ENCODE measurements at regions not wholly inside any gene's neighbourhood (a gene's known extent, or its start where the extent isn't known, plus 50 kb on each side); places are given as distances from the start of the nearest gene placed in this dataset.
"Not testable (repeated sequence)": the region's sequence is repeated elsewhere in the genome, so short reads cannot be mapped to it uniquely, and the experiment has no call there.

DNA sequence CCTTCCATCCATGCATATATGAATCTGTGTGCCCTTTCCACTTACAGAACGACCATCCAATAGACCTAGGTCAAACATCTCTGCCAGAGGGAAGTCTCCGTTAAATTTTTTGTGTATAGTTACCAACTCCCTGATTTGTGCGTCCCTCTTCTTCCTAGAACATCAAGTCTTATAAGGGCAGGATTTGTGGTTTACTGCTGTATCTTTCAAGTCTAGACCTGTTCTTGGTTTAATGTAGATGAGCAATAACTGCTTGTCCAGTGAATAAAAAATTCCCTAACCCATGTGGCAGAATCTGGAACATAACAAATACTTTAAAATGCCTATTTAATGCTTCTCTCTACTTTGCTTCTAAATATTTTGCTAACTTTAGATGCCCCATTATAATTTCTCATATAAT, 988.8 kb downstream of the RAPGEF2 start:
- no peak for DNase-seq
- Histone ChIP-seq H3K36me3 (no peaks in the 10 kb centered on the region), H3K4me1 (no peaks in the 10 kb centered on the region), H3K9me3 (no peaks in the 10 kb centered on the region), H3K4me3 (no peak overlapping the region), H3K27me3 (no peaks in the 10 kb centered on the region), H3K27ac (no peak overlapping the region)
- no peak for TF ChIP-seq EP300 (IDR thresholded peaks at IDR 0.05)
- no peak for ATAC-seq (ENCODE audit: low FRiP score in 2 of 2)
- WGBS, 2 donors, result 87 to 88% methylated on average over 3 of the region's 3 CpGs

GRCh38 chr4:160100316-160100715, 997.4 kb downstream of the RAPGEF2 start:
- 93 to 96% methylated on average over 1 of the region's 1 CpG for WGBS, 2 donors
- TF ChIP-seq, protein P1, sequence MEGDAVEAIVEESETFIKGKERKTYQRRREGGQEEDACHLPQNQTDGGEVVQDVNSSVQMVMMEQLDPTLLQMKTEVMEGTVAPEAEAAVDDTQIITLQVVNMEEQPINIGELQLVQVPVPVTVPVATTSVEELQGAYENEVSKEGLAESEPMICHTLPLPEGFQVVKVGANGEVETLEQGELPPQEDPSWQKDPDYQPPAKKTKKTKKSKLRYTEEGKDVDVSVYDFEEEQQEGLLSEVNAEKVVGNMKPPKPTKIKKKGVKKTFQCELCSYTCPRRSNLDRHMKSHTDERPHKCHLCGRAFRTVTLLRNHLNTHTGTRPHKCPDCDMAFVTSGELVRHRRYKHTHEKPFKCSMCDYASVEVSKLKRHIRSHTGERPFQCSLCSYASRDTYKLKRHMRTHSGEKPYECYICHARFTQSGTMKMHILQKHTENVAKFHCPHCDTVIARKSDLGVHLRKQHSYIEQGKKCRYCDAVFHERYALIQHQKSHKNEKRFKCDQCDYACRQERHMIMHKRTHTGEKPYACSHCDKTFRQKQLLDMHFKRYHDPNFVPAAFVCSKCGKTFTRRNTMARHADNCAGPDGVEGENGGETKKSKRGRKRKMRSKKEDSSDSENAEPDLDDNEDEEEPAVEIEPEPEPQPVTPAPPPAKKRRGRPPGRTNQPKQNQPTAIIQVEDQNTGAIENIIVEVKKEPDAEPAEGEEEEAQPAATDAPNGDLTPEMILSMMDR (IDR thresholded peaks at IDR 0.05), result no peak
- Histone ChIP-seq H3K9me3 (no peaks in the 10 kb centered on the region), H3K4me3 (no peak overlapping the region), H3K4me1 (no peaks in the 10 kb centered on the region), H3K27ac (no peak overlapping the region), H3K36me3 (no peaks in the 10 kb centered on the region), H3K27me3 (no peaks in the 10 kb centered on the region)
- ATAC-seq (ENCODE audit: low FRiP score in 2 of 2) (no peak), DNase-seq (no peak)

DNA sequence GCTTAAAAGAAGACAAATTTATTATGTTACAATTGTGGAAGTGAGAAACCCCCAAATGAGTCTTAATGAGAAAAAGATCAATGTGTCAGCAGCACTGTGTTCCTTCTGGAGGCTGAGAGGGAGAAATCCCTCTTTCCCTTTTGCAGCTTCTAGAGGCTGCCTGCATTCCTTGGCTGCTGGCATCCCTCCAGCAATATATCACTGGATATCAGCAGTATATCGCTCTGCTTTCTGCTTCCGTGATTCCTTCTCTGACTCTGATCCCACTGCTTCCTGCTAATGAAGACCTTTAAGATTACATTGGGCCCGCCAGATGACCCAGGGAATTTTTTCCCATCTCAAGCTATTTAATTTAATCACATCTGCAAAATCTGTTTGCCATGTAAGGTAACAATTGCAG, 1008.0 kb downstream of the RAPGEF2 start:
- no peak for ATAC-seq (ENCODE audit: low FRiP score in 2 of 2)
- WGBS, 2 donors, result 78 to 92% methylated on average over 3 of the region's 3 CpGs
- Histone ChIP-seq H3K36me3 (no peaks in the 10 kb centered on the region), H3K27ac (no peak overlapping the region), H3K9me3 (peaks cover 0 to 13% (median 7%) of the 10 kb centered on the region in 4 donors), H3K4me3 (no peak overlapping the region), H3K27me3 (no peaks in the 10 kb centered on the region), H3K4me1 (no peaks in the 10 kb centered on the region)
- no peak for DNase-seq
- no peak for TF ChIP-seq EP300 (IDR thresholded peaks at IDR 0.05)

GRCh38 chr4:160117686-160118085, 1014.8 kb downstream of the RAPGEF2 start:
- no peaks in the 10 kb centered on the region for H3K27me3 ChIP-seq
- ATAC-seq (ENCODE audit: low FRiP score in 2 of 2) (no peak), DNase-seq (no peak)
- H3K27ac ChIP-seq, result no peak overlapping the region
- no peak overlapping the region for H3K4me3 ChIP-seq
- no peaks in the 10 kb centered on the region for H3K36me3 ChIP-seq
- no peak for TF ChIP-seq POLR2AphosphoS5 (IDR thresholded peaks at IDR 0.05)
- no peak for TF ChIP-seq POLR2A (IDR thresholded peaks at IDR 0.05)
- TF ChIP-seq, protein P1 (IDR thresholded peaks at IDR 0.05), result no peak
- TF ChIP-seq EP300 (IDR thresholded peaks at IDR 0.05), result no peak
- H3K9me3 ChIP-seq, result no peaks in the 10 kb centered on the region
- no peaks in the 10 kb centered on the region for H3K4me1 ChIP-seq

GRCh38 chr4:160125576-160126287, 1022.9 kb downstream of the RAPGEF2 start:
- not testable (repeated sequence) for H3K36me3 ChIP-seq; H3K4me1 ChIP-seq; H3K27ac ChIP-seq; H3K4me3 ChIP-seq; ATAC-seq (ENCODE audit: low FRiP score in 2 of 2); H3K9me3 ChIP-seq; H3K27me3 ChIP-seq
- peak in 1 of 2 donors; percentile 39 for DNase-seq
- WGBS, 2 donors, result 87 to 89% methylated on average over 22 to 23 of the region's 24 CpGs

DNA sequence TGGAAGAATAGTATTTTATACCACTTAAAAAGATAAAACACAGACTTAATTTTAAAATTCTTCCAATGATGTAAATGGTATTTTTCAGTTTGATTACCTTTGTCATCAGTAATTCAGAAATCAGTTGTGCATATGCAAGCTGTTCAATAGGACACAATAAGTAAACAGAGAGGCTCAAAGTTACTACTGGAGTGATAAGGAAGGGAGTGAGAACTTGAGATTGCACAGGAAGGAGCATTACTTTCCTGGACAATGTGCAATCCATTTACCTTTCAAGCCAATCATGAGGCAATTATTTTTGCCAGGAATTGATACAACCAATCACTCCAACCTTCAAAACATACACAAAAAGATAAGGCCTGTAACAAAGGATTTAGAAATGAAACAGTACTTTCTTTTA, 1024.3 kb downstream of the RAPGEF2 start:
- Histone ChIP-seq H3K4me3 (no peak overlapping the region), H3K9me3 (peaks cover 0 to 9% (median 9%) of the 10 kb centered on the region in 4 donors), H3K27me3 (no peaks in the 10 kb centered on the region), H3K27ac (no peak overlapping the region), H3K4me1 (no peaks in the 10 kb centered on the region), H3K36me3 (no peaks in the 10 kb centered on the region)
- ATAC-seq (ENCODE audit: low FRiP score in 2 of 2) (no peak), DNase-seq (no peak)
- TF ChIP-seq, protein P1 (IDR thresholded peaks at IDR 0.05), result no peak
- no peak for TF ChIP-seq POLR2A (IDR thresholded peaks at IDR 0.05)
- TF ChIP-seq EP300 (IDR thresholded peaks at IDR 0.05), result no peak
- no peak for TF ChIP-seq POLR2AphosphoS5 (IDR thresholded peaks at IDR 0.05)

Data from upper lobe of left lung (tissue), 6 donors.